Progenitor cell of endocrine pancreas (in vitro differentiated cells): ENCODE measurements at regions not wholly inside any gene's neighbourhood (a gene's known extent, or its start where the extent isn't known, plus 50 kb on each side); places are given as distances from the start of the nearest gene placed in this dataset.
"Not testable (repeated sequence)": the region's sequence is repeated elsewhere in the genome, so short reads cannot be mapped to it uniquely, and the experiment has no call there.

Experiments
- DNase-seq: peaks from one replicate; pipeline ENCODE4 v3.0.0; 2021; ENCODE audit warnings: low spot score; ENCODE audit not compliant: unreplicated experiment
- H3K27ac Mint-ChIP-seq: 2 replicates; pipeline ENCODE4 v1.8.0; 2021; ENCODE audit warnings: mild to moderate bottlenecking, moderate library complexity, mixed read lengths
- H3K27me3 Mint-ChIP-seq: 2 replicates; pipeline ENCODE4 v1.8.0; 2021; ENCODE audit warnings: mixed read lengths
- H3K36me3 Mint-ChIP-seq: 2 replicates; pipeline ENCODE4 v1.8.0; 2022; ENCODE audit warnings: mixed read lengths; ENCODE audit not compliant: insufficient read depth
- H3K4me1 Mint-ChIP-seq: 2 replicates; pipeline ENCODE4 v1.8.0; 2021; ENCODE audit warnings: low read depth, mixed read lengths
- H3K4me3 Mint-ChIP-seq: 2 replicates; pipeline ENCODE4 v1.8.0; 2021; ENCODE audit warnings: low read depth, mild to moderate bottlenecking, moderate library complexity, mixed read lengths
- H3K9me3 Mint-ChIP-seq: 2 replicates; pipeline ENCODE4 v1.8.0; 2021; ENCODE audit warnings: low read depth, mixed read lengths
- CTCF ChIP-seq: fragments of 200-600 bp; sonication (generic); IDR thresholded peaks from one replicate; pipeline ENCODE4 v1.5.0; 2021; ENCODE audit warnings: antibody characterized with exemption, mild to moderate bottlenecking; ENCODE audit not compliant: unreplicated experiment

- H3K27me3 Mint-ChIP-seq: no peaks in the 10 kb centered on the region
- no peaks in the 10 kb centered on the region for H3K36me3 Mint-ChIP-seq
- TF ChIP-seq CTCF: no peak
- H3K9me3 Mint-ChIP-seq: peaks cover 3% of the 10 kb centered on the region
- H3K4me1 Mint-ChIP-seq: peaks cover 25% of the 10 kb centered on the region
- no peak for DNase-seq
- H3K4me3 Mint-ChIP-seq: no peak overlapping the region
- no peak overlapping the region for H3K27ac Mint-ChIP-seq
Observed at GRCh38 chr5:17120209-17120608, 97.2 kb upstream of the BASP1 start.

GRCh38 chr5:17121776-17122175 is 95.7 kb upstream of the BASP1 start:
- H3K27ac Mint-ChIP-seq: no peak overlapping the region
- peaks cover 18% of the 10 kb centered on the region for H3K4me1 Mint-ChIP-seq
- no peak for TF ChIP-seq CTCF
- H3K4me3 Mint-ChIP-seq: no peak overlapping the region
- no peaks in the 10 kb centered on the region for H3K27me3 Mint-ChIP-seq
- H3K36me3 Mint-ChIP-seq: no peaks in the 10 kb centered on the region
- peaks cover 3% of the 10 kb centered on the region for H3K9me3 Mint-ChIP-seq
- DNase-seq: no peak

GRCh38 chr5:17123010-17123409 is 94.4 kb upstream of the BASP1 start:
- no peak for TF ChIP-seq CTCF
- Mint-ChIP-seq H3K4me1 (peaks cover 16% of the 10 kb centered on the region), H3K27me3 (no peaks in the 10 kb centered on the region), H3K27ac (peak overlapping the region; percentile 45), H3K36me3 (no peaks in the 10 kb centered on the region), H3K9me3 (peaks cover 3% of the 10 kb centered on the region), H3K4me3 (no peak overlapping the region)
- no peak for DNase-seq

GRCh38 chr5:17123773-17124172 is 93.7 kb upstream of the BASP1 start:
- not testable (repeated sequence) for H3K4me3 Mint-ChIP-seq, H3K27me3 Mint-ChIP-seq, H3K36me3 Mint-ChIP-seq, H3K9me3 Mint-ChIP-seq, DNase-seq
- Mint-ChIP-seq H3K4me1 (peaks cover 15% of the 10 kb centered on the region), H3K27ac (peak overlapping the region; percentile 2)

GRCh38 chr5:17127743-17128231 is 89.6 kb upstream of the BASP1 start:
- no peaks in the 10 kb centered on the region for H3K36me3 Mint-ChIP-seq
- no peak overlapping the region for H3K27ac Mint-ChIP-seq
- TF ChIP-seq CTCF: no peak
- peaks cover 16% of the 10 kb centered on the region for H3K4me1 Mint-ChIP-seq
- no peak overlapping the region for H3K4me3 Mint-ChIP-seq
- DNase-seq: no peak
- H3K27me3 Mint-ChIP-seq: peaks cover 7% of the 10 kb centered on the region
- peaks cover 6% of the 10 kb centered on the region for H3K9me3 Mint-ChIP-seq

- H3K4me1 Mint-ChIP-seq: peaks cover 9% of the 10 kb centered on the region
- TF ChIP-seq CTCF: no peak
- H3K4me3 Mint-ChIP-seq: no peak overlapping the region
- H3K27ac Mint-ChIP-seq: no peak overlapping the region
- H3K36me3 Mint-ChIP-seq: no peaks in the 10 kb centered on the region
- H3K27me3 Mint-ChIP-seq: peaks cover 7% of the 10 kb centered on the region
- no peak for DNase-seq
- peaks cover 2% of the 10 kb centered on the region for H3K9me3 Mint-ChIP-seq
Observed at GRCh38 chr5:17129093-17129849, 88.2 kb upstream of the BASP1 start.

GRCh38 chr5:17130302-17130701 is 87.1 kb upstream of the BASP1 start:
- not testable (repeated sequence) for H3K27ac Mint-ChIP-seq

More at GRCh38 chr5:17130302-17130701, 87.1 kb upstream of the BASP1 start:
- not testable (repeated sequence) for H3K4me1 Mint-ChIP-seq, H3K27me3 Mint-ChIP-seq, H3K9me3 Mint-ChIP-seq, H3K4me3 Mint-ChIP-seq, DNase-seq, H3K36me3 Mint-ChIP-seq
